ENCODE measurements at regions not wholly inside any gene's neighbourhood (a gene's known extent, or its start where the extent isn't known, plus 50 kb on each side); places are given as distances from the start of the nearest gene placed in this dataset.

DNA sequence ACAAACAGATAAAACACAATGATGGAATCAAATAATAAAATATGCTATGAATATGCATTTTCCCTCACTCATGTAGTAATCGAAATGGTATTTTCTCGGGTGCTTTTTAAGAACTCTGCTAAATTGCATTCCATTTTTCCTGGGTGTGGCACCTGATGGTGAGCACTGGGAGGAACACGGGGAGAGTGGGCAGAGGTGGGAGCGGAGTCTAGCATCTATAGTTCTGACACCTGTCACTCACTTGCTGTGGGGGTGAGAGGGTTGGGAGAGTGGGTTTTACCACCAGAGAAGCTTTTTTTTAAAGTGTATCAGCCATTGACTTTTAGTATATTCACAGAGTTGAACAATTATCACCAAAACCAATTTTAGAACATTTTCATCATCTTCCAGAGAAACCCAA lies 73.4 kb upstream of the PGBD5 start:
- no peaks in the 10 kb centered on the region for H3K36me3 Mint-ChIP-seq (ENCODE audit: low read depth, unreplicated experiment)
- H3K4me1 Mint-ChIP-seq (ENCODE audit: unreplicated experiment) = no peaks in the 10 kb centered on the region
- TF ChIP-seq, protein P1, sequence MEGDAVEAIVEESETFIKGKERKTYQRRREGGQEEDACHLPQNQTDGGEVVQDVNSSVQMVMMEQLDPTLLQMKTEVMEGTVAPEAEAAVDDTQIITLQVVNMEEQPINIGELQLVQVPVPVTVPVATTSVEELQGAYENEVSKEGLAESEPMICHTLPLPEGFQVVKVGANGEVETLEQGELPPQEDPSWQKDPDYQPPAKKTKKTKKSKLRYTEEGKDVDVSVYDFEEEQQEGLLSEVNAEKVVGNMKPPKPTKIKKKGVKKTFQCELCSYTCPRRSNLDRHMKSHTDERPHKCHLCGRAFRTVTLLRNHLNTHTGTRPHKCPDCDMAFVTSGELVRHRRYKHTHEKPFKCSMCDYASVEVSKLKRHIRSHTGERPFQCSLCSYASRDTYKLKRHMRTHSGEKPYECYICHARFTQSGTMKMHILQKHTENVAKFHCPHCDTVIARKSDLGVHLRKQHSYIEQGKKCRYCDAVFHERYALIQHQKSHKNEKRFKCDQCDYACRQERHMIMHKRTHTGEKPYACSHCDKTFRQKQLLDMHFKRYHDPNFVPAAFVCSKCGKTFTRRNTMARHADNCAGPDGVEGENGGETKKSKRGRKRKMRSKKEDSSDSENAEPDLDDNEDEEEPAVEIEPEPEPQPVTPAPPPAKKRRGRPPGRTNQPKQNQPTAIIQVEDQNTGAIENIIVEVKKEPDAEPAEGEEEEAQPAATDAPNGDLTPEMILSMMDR (IDR thresholded peaks at IDR 0.05; ENCODE audit: unreplicated experiment) = no peak
- H3K27me3 Mint-ChIP-seq (ENCODE audit: unreplicated experiment) = no peaks in the 10 kb centered on the region
- no peaks in the 10 kb centered on the region for H3K9me3 Mint-ChIP-seq (ENCODE audit: unreplicated experiment)
- H3K27ac Mint-ChIP-seq (ENCODE audit: unreplicated experiment) = no peak overlapping the region
- no peak overlapping the region for H3K4me3 Mint-ChIP-seq (ENCODE audit: unreplicated experiment)
- no peak for DNase-seq (ENCODE audit: low spot score)

DNA sequence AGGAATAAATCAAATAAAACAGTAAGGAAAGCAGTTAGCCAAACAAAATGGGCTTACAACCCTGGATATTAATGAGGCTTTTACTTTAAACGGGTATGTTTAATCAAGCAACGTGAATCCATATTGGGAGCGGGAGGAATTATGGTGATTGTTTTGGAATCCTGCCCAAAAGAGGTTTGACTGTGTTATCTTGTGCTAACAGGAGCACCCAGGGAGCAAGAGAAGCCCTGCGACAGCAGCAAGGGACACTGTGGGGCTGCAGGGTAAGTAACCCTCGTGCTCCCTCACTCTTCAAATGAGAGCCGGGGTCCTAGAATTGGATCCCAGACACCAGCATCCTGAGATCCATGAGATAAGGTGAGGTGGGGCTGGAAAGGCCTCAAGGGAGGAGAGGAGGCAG lies 72.6 kb upstream of the PGBD5 start:
- no peaks in the 10 kb centered on the region for H3K9me3 Mint-ChIP-seq (ENCODE audit: unreplicated experiment)
- no peaks in the 10 kb centered on the region for H3K27me3 Mint-ChIP-seq (ENCODE audit: unreplicated experiment)
- no peak overlapping the region for H3K4me3 Mint-ChIP-seq (ENCODE audit: unreplicated experiment)
- H3K27ac Mint-ChIP-seq (ENCODE audit: unreplicated experiment) = no peak overlapping the region
- H3K36me3 Mint-ChIP-seq (ENCODE audit: low read depth, unreplicated experiment) = no peaks in the 10 kb centered on the region
- TF ChIP-seq, protein P1 (IDR thresholded peaks at IDR 0.05; ENCODE audit: unreplicated experiment) = no peak
- no peaks in the 10 kb centered on the region for H3K4me1 Mint-ChIP-seq (ENCODE audit: unreplicated experiment)
- no peak for DNase-seq (ENCODE audit: low spot score)

DNA sequence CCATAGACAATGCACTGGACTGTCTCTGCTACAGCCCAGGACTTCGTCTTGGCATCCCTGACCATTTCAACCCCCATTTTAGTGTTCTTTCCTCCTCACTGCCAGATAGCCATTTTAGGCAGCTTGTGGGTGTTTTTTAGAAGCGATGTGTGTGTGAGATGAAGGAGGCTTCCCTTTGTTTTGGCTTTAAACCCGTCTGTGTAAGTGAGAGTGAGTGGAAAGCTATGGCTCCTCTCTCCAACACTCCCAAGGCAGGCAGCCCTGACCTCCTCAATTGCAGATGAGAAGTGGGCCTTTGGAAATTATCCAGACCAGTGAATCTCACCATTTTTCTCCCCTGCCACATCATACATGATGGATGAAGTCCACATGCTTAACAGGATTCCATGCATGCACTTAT lies 70.3 kb upstream of the PGBD5 start:
- no peaks in the 10 kb centered on the region for H3K27me3 Mint-ChIP-seq (ENCODE audit: unreplicated experiment)

DNA sequence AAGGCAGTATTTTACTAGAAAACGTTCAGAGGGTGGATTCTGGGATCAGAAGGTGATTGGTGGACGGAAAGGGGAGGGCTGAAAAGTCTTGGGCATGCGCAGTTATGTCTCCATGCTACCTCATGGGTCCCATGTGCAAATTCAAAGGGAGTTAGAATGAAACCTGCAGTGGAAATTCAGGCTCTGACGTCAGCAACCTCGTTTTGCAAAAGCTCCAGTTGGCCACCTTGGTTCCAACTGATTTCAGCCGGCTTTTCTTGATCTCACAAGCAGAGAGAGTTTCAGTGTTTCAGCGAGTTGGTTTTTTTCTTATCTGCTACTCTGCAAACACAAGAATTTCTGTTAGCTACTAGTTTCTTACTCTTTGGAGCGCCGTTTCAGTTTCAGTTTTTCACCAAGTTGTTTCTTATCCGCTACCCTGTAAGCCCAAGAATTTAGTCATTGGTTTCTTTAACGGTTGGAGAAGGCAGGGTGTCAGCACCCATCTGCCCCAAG lies 69.8 kb upstream of the PGBD5 start:
- Mint-ChIP-seq H3K27ac (ENCODE audit: unreplicated experiment) (no peak overlapping the region), H3K27me3 (ENCODE audit: unreplicated experiment) (no peaks in the 10 kb centered on the region), H3K9me3 (ENCODE audit: unreplicated experiment) (no peaks in the 10 kb centered on the region), H3K4me3 (ENCODE audit: unreplicated experiment) (no peak overlapping the region), H3K4me1 (ENCODE audit: unreplicated experiment) (no peaks in the 10 kb centered on the region), H3K36me3 (ENCODE audit: low read depth, unreplicated experiment) (no peaks in the 10 kb centered on the region)
- no peak for DNase-seq (ENCODE audit: low spot score)
- TF ChIP-seq, protein P1 (IDR thresholded peaks at IDR 0.05; ENCODE audit: unreplicated experiment) = no peak

More for the DNA sequence above, 70.3 kb upstream of the PGBD5 start:
- no peak for DNase-seq (ENCODE audit: low spot score)
- Mint-ChIP-seq H3K27ac (ENCODE audit: unreplicated experiment) (no peak overlapping the region), H3K4me1 (ENCODE audit: unreplicated experiment) (no peaks in the 10 kb centered on the region), H3K36me3 (ENCODE audit: low read depth, unreplicated experiment) (no peaks in the 10 kb centered on the region), H3K9me3 (ENCODE audit: unreplicated experiment) (no peaks in the 10 kb centered on the region), H3K4me3 (ENCODE audit: unreplicated experiment) (no peak overlapping the region)
- TF ChIP-seq, protein P1 (IDR thresholded peaks at IDR 0.05; ENCODE audit: unreplicated experiment) = no peak

DNA sequence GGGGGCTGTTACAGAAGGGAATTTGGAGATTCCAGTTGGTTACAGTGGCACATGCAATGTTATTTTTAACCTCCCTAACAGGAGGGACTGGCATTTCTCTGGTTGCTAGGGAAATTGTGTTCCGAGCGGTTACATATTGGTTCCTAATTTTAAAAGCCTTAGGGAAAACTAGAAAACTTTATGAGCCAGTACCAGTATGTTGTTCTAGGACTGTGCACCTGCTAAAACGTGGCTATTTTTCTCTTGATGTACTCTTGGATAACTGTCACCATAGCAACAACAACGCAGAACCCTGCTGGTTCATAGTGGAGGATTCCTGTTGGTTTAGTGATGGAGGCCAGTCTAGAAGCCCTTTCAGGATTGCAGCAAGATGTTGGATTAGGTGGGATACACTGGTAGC lies 68.9 kb upstream of the PGBD5 start:
- Mint-ChIP-seq H3K9me3 (ENCODE audit: unreplicated experiment) (no peaks in the 10 kb centered on the region), H3K27me3 (ENCODE audit: unreplicated experiment) (no peaks in the 10 kb centered on the region), H3K27ac (ENCODE audit: unreplicated experiment) (no peak overlapping the region), H3K4me3 (ENCODE audit: unreplicated experiment) (no peak overlapping the region), H3K4me1 (ENCODE audit: unreplicated experiment) (no peaks in the 10 kb centered on the region), H3K36me3 (ENCODE audit: low read depth, unreplicated experiment) (no peaks in the 10 kb centered on the region)
- TF ChIP-seq, protein P1 (IDR thresholded peaks at IDR 0.05; ENCODE audit: unreplicated experiment) = no peak
- no peak for DNase-seq (ENCODE audit: low spot score)
